ENCODE measurements at regions not wholly inside any gene's neighbourhood (a gene's known extent, or its start where the extent isn't known, plus 50 kb on each side); places are given as distances from the start of the nearest gene placed in this dataset.

DNA sequence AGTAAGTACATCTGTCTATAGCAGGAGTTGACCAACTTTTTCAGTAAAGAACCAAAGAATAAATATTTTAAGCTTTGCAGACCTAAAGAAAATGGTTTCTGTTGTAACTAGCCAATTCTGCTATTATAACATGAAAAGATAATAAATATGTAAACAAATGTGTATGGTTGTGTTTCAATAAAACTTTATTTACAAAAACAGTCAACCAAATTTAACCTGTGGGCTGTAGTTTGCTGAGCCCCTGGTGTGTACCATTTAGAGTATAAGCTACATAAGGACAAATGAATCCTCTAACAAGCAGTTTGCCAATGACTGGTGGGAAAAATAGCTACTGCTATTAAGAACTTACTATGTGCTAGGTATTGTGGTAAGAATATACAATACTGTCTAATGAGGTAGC lies 79.4 kb downstream of the MAIP1 start:
- Histone ChIP-seq H3K79me2 (ENCODE audit: insufficient read depth, low read length) (no peaks in the 10 kb centered on the region), H3K27ac (ENCODE audit: low read depth, low read length) (no peak overlapping the region), H3K27me3 (ENCODE audit: insufficient read depth, low read length) (no peaks in the 10 kb centered on the region), H3K4me2 (ENCODE audit: low read length) (no peak overlapping the region), H3K4me3 (ENCODE audit: insufficient read depth, low read depth, low read length) (no peak overlapping the region), H3K36me3 (ENCODE audit: insufficient read depth, low read length) (no peaks in the 10 kb centered on the region), H3K9ac (ENCODE audit: low read length) (no peak overlapping the region), H4K20me1 (ENCODE audit: insufficient read depth, low read length) (no peaks in the 10 kb centered on the region), H3K4me1 (ENCODE audit: insufficient read depth, low read length) (no peaks in the 10 kb centered on the region), H2AFZ (ENCODE audit: low read depth, low read length) (no peak overlapping the region), H3K9me3 (ENCODE audit: insufficient read depth, low read depth, low read length) (no peaks in the 10 kb centered on the region)
- no peak overlapping the region for H3K27ac Mint-ChIP-seq (ENCODE audit: unreplicated experiment)
- TF ChIP-seq EZH2 (IDR thresholded peaks at IDR 0.05; ENCODE audit: insufficient read depth, low read length): no peak
- TF ChIP-seq CTCF (IDR thresholded peaks at IDR 0.05; ENCODE audit: insufficient read depth, low read depth, low read length): no peak
- DNase-seq (ENCODE audit: low read depth) (no peak), FAIRE-seq (no peak)
- H3K9me3 Mint-ChIP-seq (ENCODE audit: unreplicated experiment): no peaks in the 10 kb centered on the region
- peaks cover 6% of the 10 kb centered on the region for H3K4me1 Mint-ChIP-seq (ENCODE audit: low read depth, unreplicated experiment)
- H3K27me3 Mint-ChIP-seq (ENCODE audit: low read depth, unreplicated experiment): no peaks in the 10 kb centered on the region
- no peak overlapping the region for H3K4me3 Mint-ChIP-seq (ENCODE audit: unreplicated experiment)
- H3K36me3 Mint-ChIP-seq (ENCODE audit: low read depth, unreplicated experiment): peaks cover 2% of the 10 kb centered on the region

- Mint-ChIP-seq H3K27me3 (ENCODE audit: low read depth, unreplicated experiment) (no peaks in the 10 kb centered on the region), H3K9me3 (ENCODE audit: unreplicated experiment) (peaks cover 5% of the 10 kb centered on the region), H3K4me1 (ENCODE audit: low read depth, unreplicated experiment) (peaks cover 40% of the 10 kb centered on the region), H3K27ac (ENCODE audit: unreplicated experiment) (peak overlapping the region; percentile 41), H3K4me3 (ENCODE audit: unreplicated experiment) (no peak overlapping the region), H3K36me3 (ENCODE audit: low read depth, unreplicated experiment) (no peaks in the 10 kb centered on the region)
- no peak overlapping the region for H2AFZ ChIP-seq (ENCODE audit: low read depth, low read length)
- no peak overlapping the region for H3K4me3 ChIP-seq (ENCODE audit: insufficient read depth, low read depth, low read length)
- TF ChIP-seq CTCF (IDR thresholded peaks at IDR 0.05; ENCODE audit: insufficient read depth, low read depth, low read length) (no peak), EZH2 (IDR thresholded peaks at IDR 0.05; ENCODE audit: insufficient read depth, low read length) (no peak)
- no peak overlapping the region for H3K9ac ChIP-seq (ENCODE audit: low read length)
- H3K27ac ChIP-seq (ENCODE audit: low read depth, low read length): no peak overlapping the region
- DNase-seq (ENCODE audit: low read depth) (peak; percentile 95), FAIRE-seq (peak; percentile 43)
- no peak overlapping the region for H3K4me2 ChIP-seq (ENCODE audit: low read length)
- H3K4me1 ChIP-seq (ENCODE audit: insufficient read depth, low read length): peaks cover 5% of the 10 kb centered on the region
- H3K36me3 ChIP-seq (ENCODE audit: insufficient read depth, low read length): no peaks in the 10 kb centered on the region
- H3K9me3 ChIP-seq (ENCODE audit: insufficient read depth, low read depth, low read length): no peaks in the 10 kb centered on the region
- H4K20me1 ChIP-seq (ENCODE audit: insufficient read depth, low read length): no peaks in the 10 kb centered on the region
- H3K27me3 ChIP-seq (ENCODE audit: insufficient read depth, low read length): no peaks in the 10 kb centered on the region
- no peaks in the 10 kb centered on the region for H3K79me2 ChIP-seq (ENCODE audit: insufficient read depth, low read length)
Observed at GRCh38 chr2:200039724-200040650, 84.6 kb downstream of the MAIP1 start.

- H3K4me1 ChIP-seq (ENCODE audit: insufficient read depth, low read length): peaks cover 5% of the 10 kb centered on the region
- no peak overlapping the region for H3K9ac ChIP-seq (ENCODE audit: low read length)
- H3K36me3 ChIP-seq (ENCODE audit: insufficient read depth, low read length): no peaks in the 10 kb centered on the region
- peaks cover 40% of the 10 kb centered on the region for H3K4me1 Mint-ChIP-seq (ENCODE audit: low read depth, unreplicated experiment)
- H3K4me3 ChIP-seq (ENCODE audit: insufficient read depth, low read depth, low read length): no peak overlapping the region
- H3K4me2 ChIP-seq (ENCODE audit: low read length): no peak overlapping the region
- TF ChIP-seq EZH2 (IDR thresholded peaks at IDR 0.05; ENCODE audit: insufficient read depth, low read length) (no peak), CTCF (IDR thresholded peaks at IDR 0.05; ENCODE audit: insufficient read depth, low read depth, low read length) (no peak)
- no peak for FAIRE-seq
- no peaks in the 10 kb centered on the region for H3K27me3 Mint-ChIP-seq (ENCODE audit: low read depth, unreplicated experiment)
- peaks cover 3% of the 10 kb centered on the region for H3K9me3 ChIP-seq (ENCODE audit: insufficient read depth, low read depth, low read length)
- no peaks in the 10 kb centered on the region for H3K27me3 ChIP-seq (ENCODE audit: insufficient read depth, low read length)
- peaks cover 7% of the 10 kb centered on the region for H3K9me3 Mint-ChIP-seq (ENCODE audit: unreplicated experiment)
- no peak overlapping the region for H3K27ac ChIP-seq (ENCODE audit: low read depth, low read length)
- no peaks in the 10 kb centered on the region for H3K36me3 Mint-ChIP-seq (ENCODE audit: low read depth, unreplicated experiment)
- H4K20me1 ChIP-seq (ENCODE audit: insufficient read depth, low read length): no peaks in the 10 kb centered on the region
- no peak overlapping the region for H3K4me3 Mint-ChIP-seq (ENCODE audit: unreplicated experiment)
- H2AFZ ChIP-seq (ENCODE audit: low read depth, low read length): no peak overlapping the region
- peak; percentile 17 for DNase-seq (ENCODE audit: low read depth)
- peak overlapping the region; percentile 68 for H3K27ac Mint-ChIP-seq (ENCODE audit: unreplicated experiment)
- H3K79me2 ChIP-seq (ENCODE audit: insufficient read depth, low read length): no peaks in the 10 kb centered on the region
Observed at GRCh38 chr2:200040831-200041230, 85.4 kb downstream of the MAIP1 start.

Data from astrocyte (in vitro differentiated cells and primary cell).